ENCODE measurements at regions not wholly inside any gene's neighbourhood (a gene's known extent, or its start where the extent isn't known, plus 50 kb on each side); places are given as distances from the start of the nearest gene placed in this dataset.

DNA sequence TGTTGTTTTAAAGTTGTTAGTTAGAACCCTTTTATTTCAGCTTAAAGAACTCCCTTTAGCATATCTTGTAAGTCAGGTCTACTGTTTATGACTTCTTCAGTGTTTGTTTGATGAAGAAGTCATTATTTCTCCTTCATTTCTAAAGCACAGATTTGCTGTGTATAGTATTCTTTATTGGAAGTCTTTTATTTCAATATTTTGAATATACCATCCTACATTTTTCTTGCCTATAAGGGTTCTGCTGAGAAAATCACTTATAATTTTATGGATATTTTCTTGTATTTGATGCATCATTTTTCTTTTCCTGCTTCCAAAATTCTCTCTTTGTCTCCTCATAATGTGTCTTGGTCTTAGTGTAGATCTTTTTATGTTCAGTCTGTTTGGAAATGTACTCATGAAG is 134.5 kb downstream of the CPXCR1 start:
- TF ChIP-seq, protein P1, sequence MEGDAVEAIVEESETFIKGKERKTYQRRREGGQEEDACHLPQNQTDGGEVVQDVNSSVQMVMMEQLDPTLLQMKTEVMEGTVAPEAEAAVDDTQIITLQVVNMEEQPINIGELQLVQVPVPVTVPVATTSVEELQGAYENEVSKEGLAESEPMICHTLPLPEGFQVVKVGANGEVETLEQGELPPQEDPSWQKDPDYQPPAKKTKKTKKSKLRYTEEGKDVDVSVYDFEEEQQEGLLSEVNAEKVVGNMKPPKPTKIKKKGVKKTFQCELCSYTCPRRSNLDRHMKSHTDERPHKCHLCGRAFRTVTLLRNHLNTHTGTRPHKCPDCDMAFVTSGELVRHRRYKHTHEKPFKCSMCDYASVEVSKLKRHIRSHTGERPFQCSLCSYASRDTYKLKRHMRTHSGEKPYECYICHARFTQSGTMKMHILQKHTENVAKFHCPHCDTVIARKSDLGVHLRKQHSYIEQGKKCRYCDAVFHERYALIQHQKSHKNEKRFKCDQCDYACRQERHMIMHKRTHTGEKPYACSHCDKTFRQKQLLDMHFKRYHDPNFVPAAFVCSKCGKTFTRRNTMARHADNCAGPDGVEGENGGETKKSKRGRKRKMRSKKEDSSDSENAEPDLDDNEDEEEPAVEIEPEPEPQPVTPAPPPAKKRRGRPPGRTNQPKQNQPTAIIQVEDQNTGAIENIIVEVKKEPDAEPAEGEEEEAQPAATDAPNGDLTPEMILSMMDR (conservative IDR thresholded peaks at IDR 0.05; ENCODE audit: control insufficient read depth, insufficient read depth, low read depth, low read length), result no peak
- H3K4me3 ChIP-seq (ENCODE audit: control insufficient read depth, low read depth, low read length), result no peak overlapping the region
- no peak for DNase-seq (ENCODE audit: low read depth)

DNA sequence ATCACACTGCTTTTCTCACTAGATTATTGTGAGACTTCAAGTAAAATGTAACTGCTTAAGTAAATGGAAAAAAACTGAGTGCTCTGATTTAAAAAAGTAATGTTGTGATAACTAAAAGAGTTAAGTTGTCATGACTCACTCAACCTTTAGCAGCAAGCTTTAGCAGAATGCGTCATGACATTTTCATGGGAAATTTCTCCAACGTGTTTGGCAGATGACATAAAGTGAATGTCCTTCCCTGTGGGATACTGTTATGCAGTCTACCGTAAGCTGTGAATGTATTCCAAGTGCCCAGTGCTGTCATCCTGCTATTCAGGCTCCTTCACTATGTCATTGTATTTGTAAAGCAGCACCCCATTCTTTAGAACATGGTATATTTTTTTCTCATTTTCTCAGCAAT is 136.2 kb downstream of the CPXCR1 start:
- H3K4me3 ChIP-seq (ENCODE audit: control insufficient read depth, low read depth, low read length), result no peak overlapping the region
- TF ChIP-seq, protein P1 (conservative IDR thresholded peaks at IDR 0.05; ENCODE audit: control insufficient read depth, insufficient read depth, low read depth, low read length), result no peak
- peak; percentile 8 for DNase-seq (ENCODE audit: low read depth)

DNA sequence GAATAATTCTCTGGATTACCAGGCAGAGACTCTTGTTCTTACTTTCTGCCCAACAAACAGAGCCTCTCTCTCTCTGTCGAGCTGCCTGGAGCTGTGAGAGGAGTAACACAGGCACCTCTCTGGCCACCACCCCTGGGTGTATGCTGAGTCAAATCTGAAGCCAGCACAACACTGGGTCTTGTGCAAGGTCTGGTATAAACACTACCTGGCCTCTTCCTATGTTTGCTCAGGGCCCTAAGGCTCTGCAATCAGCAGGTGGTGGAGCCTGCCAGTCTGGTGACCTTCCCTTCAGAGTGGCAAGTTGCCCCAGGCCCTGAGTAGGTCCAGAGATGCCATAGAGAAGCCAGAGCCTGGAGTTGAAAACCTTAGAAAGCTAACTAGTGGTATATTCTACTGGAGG is 139.9 kb downstream of the CPXCR1 start:
- no peak for DNase-seq (ENCODE audit: low read depth)
- TF ChIP-seq, protein P1 (conservative IDR thresholded peaks at IDR 0.05; ENCODE audit: control insufficient read depth, insufficient read depth, low read depth, low read length), result no peak
- no peak overlapping the region for H3K4me3 ChIP-seq (ENCODE audit: control insufficient read depth, low read depth, low read length)

DNA sequence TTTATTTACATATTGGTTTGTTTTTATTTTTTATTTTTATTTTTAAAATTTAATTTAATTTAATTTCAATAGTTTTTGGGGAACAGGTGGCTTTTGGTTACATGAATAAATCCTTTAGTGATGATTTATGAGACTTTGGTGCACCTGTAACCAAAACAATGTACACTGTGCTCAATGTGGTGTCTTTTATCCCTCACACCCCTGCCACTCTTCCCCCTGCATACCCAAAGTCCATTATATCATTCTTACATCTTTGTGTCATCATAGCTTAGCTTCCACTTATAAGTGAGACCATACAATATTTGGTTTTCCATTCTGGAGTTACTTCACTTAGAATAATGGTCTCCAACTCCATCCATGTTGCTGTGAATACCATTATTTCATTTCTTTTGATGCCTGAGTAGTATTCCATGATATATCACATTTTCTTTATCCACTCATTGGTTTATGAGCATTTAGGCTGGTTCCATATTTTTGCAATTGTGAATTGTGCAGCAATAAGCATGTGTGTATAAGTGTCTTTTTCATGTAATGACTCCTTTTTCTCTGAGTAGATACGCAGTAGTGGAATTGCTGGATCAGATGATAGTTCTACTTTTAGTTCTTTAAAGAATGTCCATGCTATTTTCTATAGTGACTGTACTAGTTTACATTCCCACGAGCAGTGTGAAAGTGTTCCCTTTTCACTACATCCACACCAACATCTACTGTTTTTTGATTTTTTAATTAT is 157.1 kb downstream of the CPXCR1 start:
- DNase-seq (ENCODE audit: low read depth), result no peak
- TF ChIP-seq, protein P1 (conservative IDR thresholded peaks at IDR 0.05; ENCODE audit: control insufficient read depth, insufficient read depth, low read depth, low read length), result no peak
- H3K4me3 ChIP-seq (ENCODE audit: control insufficient read depth, low read depth, low read length), result no peak overlapping the region

DNA sequence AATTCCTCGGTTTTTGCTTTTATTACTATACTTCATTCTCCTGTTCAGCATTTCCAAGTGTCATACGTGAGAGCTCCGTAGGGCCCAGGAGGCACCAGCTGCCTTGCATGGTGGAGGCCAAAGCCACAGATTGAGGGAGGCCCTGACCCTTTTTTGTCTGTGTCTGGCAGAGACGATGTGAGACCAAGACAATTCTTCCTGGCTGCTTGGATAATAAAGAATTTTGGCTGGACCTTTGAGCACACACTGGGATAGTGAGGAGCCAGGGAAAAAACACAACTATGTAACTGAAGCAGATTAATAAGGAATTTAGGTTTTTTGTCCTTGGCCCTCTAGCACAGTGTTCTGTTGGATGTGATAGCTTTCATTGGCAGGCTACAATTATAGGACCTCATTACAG is 161.0 kb downstream of the CPXCR1 start:
- H3K4me3 ChIP-seq (ENCODE audit: control insufficient read depth, low read depth, low read length), result no peak overlapping the region
- TF ChIP-seq, protein P1 (conservative IDR thresholded peaks at IDR 0.05; ENCODE audit: control insufficient read depth, insufficient read depth, low read depth, low read length), result no peak
- no peak for DNase-seq (ENCODE audit: low read depth)

DNA sequence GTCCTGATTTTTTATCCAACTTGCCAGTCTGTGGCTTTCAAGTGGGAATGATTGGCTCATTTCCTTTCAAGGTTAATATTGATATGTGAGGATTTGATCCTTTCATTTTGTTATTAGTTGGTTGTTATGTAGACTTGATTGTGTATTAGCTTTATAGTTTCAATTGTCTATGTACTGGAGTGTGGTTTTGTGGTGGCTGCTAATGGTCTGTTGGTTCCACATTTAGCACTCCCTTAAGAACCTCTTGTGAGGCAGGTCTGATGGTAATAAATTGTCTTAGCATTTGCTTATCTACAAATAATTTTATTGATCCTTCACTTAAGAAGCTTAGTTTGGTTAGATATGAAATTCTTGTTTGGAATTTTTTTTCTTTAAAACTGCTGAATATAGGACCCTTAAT is 190.6 kb downstream of the CPXCR1 start:
- H3K4me3 ChIP-seq (ENCODE audit: control insufficient read depth, low read depth, low read length), result no peak overlapping the region
- TF ChIP-seq, protein P1 (conservative IDR thresholded peaks at IDR 0.05; ENCODE audit: control insufficient read depth, insufficient read depth, low read depth, low read length), result no peak
- DNase-seq (ENCODE audit: low read depth), result no peak
